ENCODE measurements at regions not wholly inside any gene's neighbourhood (a gene's known extent, or its start where the extent isn't known, plus 50 kb on each side); places are given as distances from the start of the nearest gene placed in this dataset.

GRCh38 chr3:88795503-88795902, 311.9 kb upstream of the EPHA3 start:
- ATAC-seq: no peak

GRCh38 chr3:88807491-88808105, 299.8 kb upstream of the EPHA3 start:
- no peak for DNase-seq (ENCODE audit: low read depth, low spot score)
- ChIA-PET POLR2A (no interaction called here), CTCF (no interaction called here)
- intact Hi-C loops (cut with micrococcal nuclease; ENCODE audit: unreplicated experiment): no loop called here
- no peaks in the 10 kb centered on the region for H3K27me3 ChIP-seq (ENCODE audit: control insufficient read depth, insufficient read depth, low read length)
- no peaks in the 10 kb centered on the region for H3K9me3 ChIP-seq (ENCODE audit: control insufficient read depth, insufficient read depth, low read depth, low read length)
- in situ Hi-C loops (cut with HindIII; ENCODE audit: low pct_unique_long_range_greater_than_20kb, low sequenced_read_pairs): no loop called here
- H3K4me1 ChIP-seq (ENCODE audit: control insufficient read depth, insufficient read depth, low read length): no peaks in the 10 kb centered on the region
- no peak overlapping the region for H3K4me3 ChIP-seq (ENCODE audit: low read depth in 2 of 2, low read length in 2 of 2)
- no peak for ATAC-seq
- no peaks in the 10 kb centered on the region for H3K36me3 ChIP-seq (ENCODE audit: control insufficient read depth, insufficient read depth, low read length)
- H3K27ac ChIP-seq (ENCODE audit: low read length): no peak overlapping the region
- TF ChIP-seq TCF7L2 (IDR thresholded peaks at IDR 0.05; ENCODE audit: low read depth, low read length) (no peak), POLR2AphosphoS5 (IDR thresholded peaks at IDR 0.05; ENCODE audit: low read depth, low read length) (no peak), CTCF (IDR thresholded peaks at IDR 0.05) (no peak), SIN3A (IDR thresholded peaks at IDR 0.05; ENCODE audit: borderline replicate concordance, insufficient read depth, low read depth, low read length) (no peak), REST (IDR thresholded peaks at IDR 0.05; ENCODE audit: insufficient read depth in 1 of 2, low read depth in 2 of 2, low read length in 1 of 2) (no peak)
- no TSS peak for BruUV-seq (replicated peaks)

More at GRCh38 chr3:88795503-88795902, 311.9 kb upstream of the EPHA3 start:
- no peak for DNase-seq (ENCODE audit: low read depth, low spot score)
- Histone ChIP-seq H3K4me3 (ENCODE audit: low read depth in 2 of 2, low read length in 2 of 2) (no peak overlapping the region), H3K27ac (ENCODE audit: low read length) (no peak overlapping the region), H3K36me3 (ENCODE audit: control insufficient read depth, insufficient read depth, low read length) (no peaks in the 10 kb centered on the region), H3K27me3 (ENCODE audit: control insufficient read depth, insufficient read depth, low read length) (no peaks in the 10 kb centered on the region), H3K9me3 (ENCODE audit: control insufficient read depth, insufficient read depth, low read depth, low read length) (no peaks in the 10 kb centered on the region), H3K4me1 (ENCODE audit: control insufficient read depth, insufficient read depth, low read length) (no peaks in the 10 kb centered on the region)
- TF ChIP-seq SIN3A (IDR thresholded peaks at IDR 0.05; ENCODE audit: borderline replicate concordance, insufficient read depth, low read depth, low read length) (no peak), REST (IDR thresholded peaks at IDR 0.05; ENCODE audit: insufficient read depth in 1 of 2, low read depth in 2 of 2, low read length in 1 of 2) (no peak), TCF7L2 (IDR thresholded peaks at IDR 0.05; ENCODE audit: low read depth, low read length) (no peak), POLR2AphosphoS5 (IDR thresholded peaks at IDR 0.05; ENCODE audit: low read depth, low read length) (no peak), CTCF (IDR thresholded peaks at IDR 0.05) (no peak)
- in situ Hi-C loops (cut with HindIII; ENCODE audit: low pct_unique_long_range_greater_than_20kb, low sequenced_read_pairs) (no loop called here), intact Hi-C loops (cut with micrococcal nuclease; ENCODE audit: unreplicated experiment) (no loop called here)
- no TSS peak for BruUV-seq (replicated peaks)
- ChIA-PET CTCF (no interaction called here), POLR2A (no interaction called here)

Measured in Panc1 (cell line).